Uterus (tissue), 2 donors: ENCODE measurements at regions not wholly inside any gene's neighbourhood (a gene's known extent, or its start where the extent isn't known, plus 50 kb on each side); places are given as distances from the start of the nearest gene placed in this dataset.

Experiments
- CTCF ChIP-seq, 4 experiments: fragments of 200-600 bp in 2 of 4; fragments of 450-650 bp in 2 of 4; sonication (generic) in 2 of 4; IDR thresholded peaks; one replicate each; pipeline ENCODE4 v1.5.1; 2016 to 2019; ENCODE audit warnings: antibody characterized with exemption in 4 of 4, mild to moderate bottlenecking in 2 of 4, moderate library complexity in 1 of 4
- POLR2A ChIP-seq, 2 donors: fragments of 450-650 bp; IDR thresholded peaks; one replicate each; pipeline ENCODE4 v1.6.1; 2016; ENCODE audit warnings: antibody characterized with exemption in 2 of 2, mild to moderate bottlenecking in 1 of 2, moderate library complexity in 1 of 2

DNA sequence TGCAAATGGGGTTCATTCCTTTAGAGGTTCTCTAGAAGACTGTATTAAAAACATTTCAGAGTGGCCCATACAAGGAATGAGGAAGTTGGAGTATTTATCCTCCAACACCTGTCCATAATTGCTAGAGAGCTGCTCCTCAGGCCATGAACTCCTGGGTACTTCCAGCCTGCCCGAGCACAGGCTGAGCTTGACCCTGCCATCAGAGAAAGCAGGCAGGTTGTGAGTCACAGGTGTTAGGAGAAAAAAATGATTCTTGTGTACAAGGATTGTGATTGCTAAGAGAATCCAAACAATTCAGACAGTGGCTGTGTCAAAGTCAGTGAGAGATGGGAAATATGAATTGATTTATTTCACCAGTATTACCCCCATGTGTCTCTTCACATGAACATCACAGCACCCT is 156.8 kb upstream of the GADL1 start:
- TF ChIP-seq CTCF (IDR thresholded peaks at IDR 0.05) (no peak), POLR2A (IDR thresholded peaks at IDR 0.05) (no peak)
